NCI-H2029 treated with DMSO at 0.1 percent for 48 hours (cell line): ENCODE measurements at regions not wholly inside any gene's neighbourhood (a gene's known extent, or its start where the extent isn't known, plus 50 kb on each side); places are given as distances from the start of the nearest gene placed in this dataset.
"Not testable (repeated sequence)": the region's sequence is repeated elsewhere in the genome, so short reads cannot be mapped to it uniquely, and the experiment has no call there.

ENCODE experiments used
- DNase-seq: peaks from one replicate; lab custom pipeline; 2025; lab: John Stamatoyannopoulos, UW

- no peak for DNase-seq
Measured at GRCh38 chr13:44303681-44304432, 69.8 kb upstream of the SERP2 start.

GRCh38 chr13:44304433-44304725 lies 69.2 kb upstream of the SERP2 start:
- no peak for DNase-seq

- DNase-seq: no peak
Measured at GRCh38 chr13:44305286-44305685, 68.3 kb upstream of the SERP2 start.

- DNase-seq: peak; percentile 13
Measured at GRCh38 chr13:44305917-44306370, 67.7 kb upstream of the SERP2 start.

GRCh38 chr13:44306371-44307192 lies 67.0 kb upstream of the SERP2 start:
- DNase-seq: peak; percentile 55

- no peak for DNase-seq
Measured at GRCh38 chr13:44307255-44307654, 66.4 kb upstream of the SERP2 start.

GRCh38 chr13:44307844-44308243 lies 65.8 kb upstream of the SERP2 start:
- DNase-seq: no peak

- no peak for DNase-seq
Measured at GRCh38 chr13:44308352-44308751, 65.3 kb upstream of the SERP2 start.

- peak; percentile 47 for DNase-seq
Measured at GRCh38 chr13:44309794-44310757, 63.5 kb upstream of the SERP2 start.

GRCh38 chr13:44311011-44311780 lies 62.4 kb upstream of the SERP2 start:
- DNase-seq: peak; percentile 75

GRCh38 chr13:44312131-44312530 lies 61.5 kb upstream of the SERP2 start:
- DNase-seq: no peak

- no peak for DNase-seq
Measured at GRCh38 chr13:44312834-44313551, 60.6 kb upstream of the SERP2 start.

- DNase-seq: no peak
Measured at GRCh38 chr13:44313674-44314073, 60.0 kb upstream of the SERP2 start.

GRCh38 chr13:44314160-44314559 lies 59.5 kb upstream of the SERP2 start:
- DNase-seq: not testable (repeated sequence)

- DNase-seq: no peak
Measured at GRCh38 chr13:44317752-44318151, 55.9 kb upstream of the SERP2 start.

GRCh38 chr13:44318161-44318560 lies 55.5 kb upstream of the SERP2 start:
- no peak for DNase-seq

GRCh38 chr13:44320611-44321010 lies 53.0 kb upstream of the SERP2 start:
- no peak for DNase-seq

- DNase-seq: no peak
Measured at GRCh38 chr13:44321961-44322360, 51.7 kb upstream of the SERP2 start.

- no peak for DNase-seq
Measured at GRCh38 chr13:44322928-44323327, 50.7 kb upstream of the SERP2 start.

GRCh38 chr13:44323754-44324153 lies 49.9 kb upstream of the SERP2 start:
- DNase-seq: no peak
